PC-9 (cell line): ENCODE measurements at regions not wholly inside any gene's neighbourhood (a gene's known extent, or its start where the extent isn't known, plus 50 kb on each side); places are given as distances from the start of the nearest gene placed in this dataset.
"Not testable (repeated sequence)": the region's sequence is repeated elsewhere in the genome, so short reads cannot be mapped to it uniquely, and the experiment has no call there.

Source experiments
- CTCF ChIP-seq: fragments of 200-600 bp; sonication (generic); conservative IDR thresholded peaks from 2 replicates; pipeline ENCODE4 v1.6.1; 2017; ENCODE audit warnings: mixed run types, antibody characterized with exemption, mild to moderate bottlenecking, moderate library complexity
- EZH2 ChIP-seq: fragments of 200-600 bp; sonication (generic); IDR thresholded peaks from 2 replicates; pipeline ENCODE4 v1.8.0; 2017; ENCODE audit warnings: antibody characterized with exemption, low read depth

GRCh38 chr16:18136288-18136687 lies 200.2 kb downstream of the NPIPA8 start:
- TF ChIP-seq CTCF, EZH2: not testable (repeated sequence)
